Hepatocyte (in vitro differentiated cells): ENCODE measurements at regions not wholly inside any gene's neighbourhood (a gene's known extent, or its start where the extent isn't known, plus 50 kb on each side); places are given as distances from the start of the nearest gene placed in this dataset.
"Not testable (repeated sequence)": the region's sequence is repeated elsewhere in the genome, so short reads cannot be mapped to it uniquely, and the experiment has no call there.

ENCODE experiments used
- DNase-seq: peaks from one replicate; pipeline ENCODE4 v3.0.0-alpha.2; 2016; ENCODE audit warnings: low spot score
- H2AFZ ChIP-seq: fragments of 200-600 bp; sonication (generic); 2 replicates; pipeline ENCODE4 v1.6.0; 2016; ENCODE audit warnings: antibody characterized with exemption, mild to moderate bottlenecking
- H3K27ac ChIP-seq: fragments of 200-600 bp; sonication (generic); 2 replicates; pipeline ENCODE4 v1.5.1; 2016; ENCODE audit warnings: mild to moderate bottlenecking
- H3K27me3 ChIP-seq: fragments of 200-600 bp; sonication (generic); 2 replicates; pipeline ENCODE4 v1.6.1; 2016
- H3K36me3 ChIP-seq: fragments of 200-600 bp; sonication (generic); replicated peaks from 2 replicates; pipeline ENCODE4 v1.5.1; 2016; ENCODE audit warnings: low read depth; ENCODE audit not compliant: insufficient read depth
- H3K4me1 ChIP-seq: fragments of 200-600 bp; sonication (generic); 2 replicates; pipeline ENCODE4 v1.5.1; 2016; ENCODE audit warnings: mild to moderate bottlenecking, moderate library complexity; ENCODE audit not compliant: insufficient read depth
- H3K4me2 ChIP-seq: fragments of 200-600 bp; sonication (generic); 2 replicates; pipeline ENCODE4 v1.6.0; 2016
- H3K4me3 ChIP-seq: fragments of 200-600 bp; sonication (generic); 2 replicates; pipeline ENCODE4 v1.5.1; 2016; ENCODE audit warnings: mild to moderate bottlenecking
- H3K79me2 ChIP-seq: fragments of 200-600 bp; sonication (generic); 2 replicates; pipeline ENCODE4 v1.6.0; 2017; ENCODE audit warnings: mild to moderate bottlenecking
- H3K9me2 ChIP-seq: fragments of 200-600 bp; sonication (generic); replicated peaks from 2 replicates; pipeline ENCODE4 v1.6.0; 2017; ENCODE audit warnings: mild to moderate bottlenecking; ENCODE audit not compliant: insufficient read depth
- H3K9me3 ChIP-seq: fragments of 200-600 bp; sonication (generic); 2 replicates; pipeline ENCODE4 v1.5.1; 2016; ENCODE audit warnings: low read depth, mild to moderate bottlenecking
- H4K20me1 ChIP-seq: fragments of 200-600 bp; sonication (generic); 2 replicates; pipeline ENCODE4 v1.6.0; 2016; ENCODE audit warnings: mild to moderate bottlenecking; ENCODE audit not compliant: insufficient read depth, poor library complexity, severe bottlenecking
- CTCF ChIP-seq: fragments of 200-600 bp; sonication (generic); IDR thresholded peaks from 2 replicates; pipeline ENCODE4 v1.5.1; 2016; ENCODE audit warnings: antibody characterized with exemption, mild to moderate bottlenecking; ENCODE audit not compliant: poor library complexity
- EZH2 ChIP-seq: fragments of 200-600 bp; sonication (generic); IDR thresholded peaks from 2 replicates; pipeline ENCODE4 v1.6.1; 2016; ENCODE audit warnings: antibody characterized with exemption, mild to moderate bottlenecking, borderline replicate concordance
- EZH2phosphoT487 ChIP-seq: fragments of 200-600 bp; sonication (generic); IDR thresholded peaks from one replicate; pipeline ENCODE4 v1.6.1; 2018; ENCODE audit warnings: antibody characterized with exemption, mild to moderate bottlenecking, low read depth, moderate library complexity; ENCODE audit not compliant: unreplicated experiment, severe bottlenecking
- WGBS: methylation state at CpG from one replicate; pipeline ENCODE4 v1.1.6; 2016; ENCODE audit warnings: low lambda C conversion rate; ENCODE audit errors: missing lambda C conversion rate; 5-methylcytosine and 5-hydroxymethylcytosine counted together

- no CpG with 5 or more reads among the region's 26 CpGs for WGBS
- not testable (repeated sequence) for DNase-seq, H3K9me2 ChIP-seq, H3K4me1 ChIP-seq, H4K20me1 ChIP-seq, H3K36me3 ChIP-seq, H2AFZ ChIP-seq, H3K4me2 ChIP-seq, H3K27ac ChIP-seq, H3K9me3 ChIP-seq, H3K4me3 ChIP-seq, H3K27me3 ChIP-seq, H3K79me2 ChIP-seq
Measured at GRCh38 chrY:12453318-12453717, 247.7 kb upstream of the USP9Y start.

GRCh38 chrY:12459965-12460364 lies 241.1 kb upstream of the USP9Y start:
- no CpG with 5 or more reads among the region's 1 CpG for WGBS
- H3K4me2 ChIP-seq, result no peak overlapping the region
- no peak for DNase-seq
- no peaks in the 10 kb centered on the region for H3K4me1 ChIP-seq
- H3K27ac ChIP-seq, result no peak overlapping the region
- H3K79me2 ChIP-seq, result no peaks in the 10 kb centered on the region
- H3K27me3 ChIP-seq, result no peaks in the 10 kb centered on the region
- no peaks in the 10 kb centered on the region for H4K20me1 ChIP-seq
- H2AFZ ChIP-seq, result no peak overlapping the region
- H3K4me3 ChIP-seq, result no peak overlapping the region
- H3K9me2 ChIP-seq, result no peaks in the 10 kb centered on the region
- TF ChIP-seq CTCF (no peak), EZH2phosphoT487 (no peak), EZH2 (no peak)
- H3K9me3 ChIP-seq, result no peaks in the 10 kb centered on the region
- no peaks in the 10 kb centered on the region for H3K36me3 ChIP-seq

- Histone ChIP-seq H3K4me2 (no peak overlapping the region), H2AFZ (no peak overlapping the region), H3K79me2 (no peaks in the 10 kb centered on the region), H4K20me1 (no peaks in the 10 kb centered on the region), H3K27ac (no peak overlapping the region), H3K36me3 (no peaks in the 10 kb centered on the region), H3K9me2 (no peaks in the 10 kb centered on the region), H3K27me3 (no peaks in the 10 kb centered on the region), H3K4me1 (no peaks in the 10 kb centered on the region), H3K9me3 (no peaks in the 10 kb centered on the region), H3K4me3 (no peak overlapping the region)
- no peak for DNase-seq
- no peak for TF ChIP-seq EZH2phosphoT487
- no peak for TF ChIP-seq EZH2
- no peak for TF ChIP-seq CTCF
- whole genome bisulfite sequencing, result no CpG with 5 or more reads among the region's 4 CpGs
Measured at GRCh38 chrY:12464155-12464554, 236.9 kb upstream of the USP9Y start.

- no CpG with 5 or more reads among the region's 3 CpGs for WGBS
- Histone ChIP-seq H3K9me2 (no peaks in the 10 kb centered on the region), H3K4me3 (no peak overlapping the region), H4K20me1 (no peaks in the 10 kb centered on the region), H3K27me3 (no peaks in the 10 kb centered on the region), H3K4me1 (no peaks in the 10 kb centered on the region), H2AFZ (no peak overlapping the region), H3K36me3 (no peaks in the 10 kb centered on the region), H3K9me3 (no peaks in the 10 kb centered on the region), H3K79me2 (no peaks in the 10 kb centered on the region), H3K4me2 (no peak overlapping the region), H3K27ac (no peak overlapping the region)
- no peak for TF ChIP-seq EZH2
- TF ChIP-seq CTCF, result no peak
- no peak for TF ChIP-seq EZH2phosphoT487
- DNase-seq, result no peak
Measured at GRCh38 chrY:12465706-12466105, 235.3 kb upstream of the USP9Y start.
